ENCODE measurements at regions not wholly inside any gene's neighbourhood (a gene's known extent, or its start where the extent isn't known, plus 50 kb on each side); places are given as distances from the start of the nearest gene placed in this dataset.
"Not testable (repeated sequence)": the region's sequence is repeated elsewhere in the genome, so short reads cannot be mapped to it uniquely, and the experiment has no call there.

GRCh38 chr7:39826166-39826565 lies 123.9 kb upstream of the CDK13 start:
- DNase-seq: no peak

- no peak for DNase-seq
Measured at GRCh38 chr7:39827571-39827970, 122.5 kb upstream of the CDK13 start.

GRCh38 chr7:39829028-39829427 lies 121.0 kb upstream of the CDK13 start:
- no peak for DNase-seq

- DNase-seq: no peak
Measured at GRCh38 chr7:39832519-39833085, 117.5 kb upstream of the CDK13 start.

- DNase-seq: peak; percentile 61
Measured at GRCh38 chr7:39833180-39833799, 116.8 kb upstream of the CDK13 start.

GRCh38 chr7:39833865-39834634 lies 116.0 kb upstream of the CDK13 start:
- not testable (repeated sequence) for DNase-seq

GRCh38 chr7:39838326-39838725 lies 111.7 kb upstream of the CDK13 start:
- no peak for DNase-seq

- no peak for DNase-seq
Measured at GRCh38 chr7:39845006-39845405, 105.0 kb upstream of the CDK13 start.

- no peak for DNase-seq
Measured at GRCh38 chr7:39847227-39847626, 102.8 kb upstream of the CDK13 start.

GRCh38 chr7:39851466-39852045 lies 98.5 kb upstream of the CDK13 start:
- no peak for DNase-seq

GRCh38 chr7:39854616-39855324 lies 95.3 kb upstream of the CDK13 start:
- DNase-seq: not testable (repeated sequence)

GRCh38 chr7:39855325-39855674 lies 94.8 kb upstream of the CDK13 start:
- DNase-seq: no peak

GRCh38 chr7:39863675-39864322 lies 86.3 kb upstream of the CDK13 start:
- not testable (repeated sequence) for DNase-seq

GRCh38 chr7:39869888-39870522 lies 80.1 kb upstream of the CDK13 start:
- not testable (repeated sequence) for DNase-seq

- not testable (repeated sequence) for DNase-seq
Measured at GRCh38 chr7:39871610-39872009, 78.4 kb upstream of the CDK13 start.

GRCh38 chr7:39880556-39880955 lies 69.5 kb upstream of the CDK13 start:
- DNase-seq: no peak

- DNase-seq: no peak
Measured at GRCh38 chr7:39882148-39882784, 67.8 kb upstream of the CDK13 start.

- no peak for DNase-seq
Measured at GRCh38 chr7:39883812-39884390, 66.2 kb upstream of the CDK13 start.

- no peak for DNase-seq
Measured at GRCh38 chr7:39888171-39888853, 61.7 kb upstream of the CDK13 start.

- no peak for DNase-seq
Measured at GRCh38 chr7:39890411-39890810, 59.6 kb upstream of the CDK13 start.

GRCh38 chr7:39891894-39892293 lies 58.2 kb upstream of the CDK13 start:
- DNase-seq: no peak

All from stimulated activated CD8-positive, alpha-beta memory T cell treated with anti-CD3 and anti-CD28 coated beads, Interleukin-4, amount 100 ng/mL, for 48 hours (primary cell).